DOHH2 (cell line): ENCODE measurements at regions not wholly inside any gene's neighbourhood (a gene's known extent, or its start where the extent isn't known, plus 50 kb on each side); places are given as distances from the start of the nearest gene placed in this dataset.

Experiments
- H3F3A ChIP-seq: fragments of 200-600 bp; sonication (generic), shearing (Covaris generic); 2 replicates; pipeline ENCODE4 v1.6.0; 2016; ENCODE audit warnings: antibody characterized with exemption, mild to moderate bottlenecking; ENCODE audit not compliant: control insufficient read depth, insufficient read depth
- H3K27ac ChIP-seq: fragments of 200-600 bp; sonication (generic); 2 replicates; pipeline ENCODE4 v1.5.1; 2014; ENCODE audit warnings: low read depth, mild to moderate bottlenecking, low read length, moderate library complexity
- H3K27me3 ChIP-seq: fragments of 200-600 bp; sonication (generic); 2 replicates; pipeline ENCODE4 v1.6.1; 2014; ENCODE audit warnings: mild to moderate bottlenecking, low read length, mixed read lengths; ENCODE audit not compliant: control insufficient read depth
- H3K36me3 ChIP-seq: fragments of 200-600 bp; sonication (generic); 2 replicates; pipeline ENCODE4 v1.6.1; 2014; ENCODE audit warnings: mild to moderate bottlenecking, low read length, moderate library complexity, mixed read lengths; ENCODE audit not compliant: control insufficient read depth
- H3K4me1 ChIP-seq: fragments of 200-600 bp; sonication (generic); 2 replicates; pipeline ENCODE4 v1.6.1; 2014; ENCODE audit warnings: mild to moderate bottlenecking, low read length, mixed read lengths; ENCODE audit not compliant: control insufficient read depth
- H3K4me2 ChIP-seq: fragments of 200-600 bp; sonication (generic); 2 replicates; pipeline ENCODE4 v1.6.0; 2014; ENCODE audit warnings: mild to moderate bottlenecking, low read length, moderate library complexity
- H3K4me3 ChIP-seq: fragments of 200-600 bp; sonication (generic); 2 replicates; pipeline ENCODE4 v1.5.1; 2014; ENCODE audit warnings: mild to moderate bottlenecking, low read length, mixed read lengths
- H3K79me2 ChIP-seq: fragments of 200-600 bp; sonication (generic); 2 replicates; pipeline ENCODE4 v1.6.1; 2014; ENCODE audit warnings: mild to moderate bottlenecking, low read length, mixed read lengths; ENCODE audit not compliant: control insufficient read depth
- H3K9me2 ChIP-seq: fragments of 200-600 bp; sonication (generic); replicated peaks from 2 replicates; pipeline ENCODE4 v1.6.1; 2014; ENCODE audit warnings: mild to moderate bottlenecking, low read length, mixed read lengths; ENCODE audit not compliant: control insufficient read depth
- H3K9me3 ChIP-seq: fragments of 200-600 bp; sonication (generic); 2 replicates; pipeline ENCODE4 v1.6.1; 2014; ENCODE audit warnings: antibody characterized with exemption, low read length, mixed read lengths; ENCODE audit not compliant: control insufficient read depth, insufficient read depth
- H4K20me1 ChIP-seq: fragments of 200-600 bp; sonication (generic); 2 replicates; pipeline ENCODE4 v1.6.0; 2014; ENCODE audit warnings: low read depth, mild to moderate bottlenecking, antibody characterized with exemption, low read length, moderate library complexity; ENCODE audit not compliant: control insufficient read depth, insufficient read depth
- CTCF ChIP-seq: fragments of 200-600 bp; sonication (generic); IDR thresholded peaks from one replicate; pipeline ENCODE4 v1.5.1; 2014; ENCODE audit warnings: antibody characterized with exemption, mild to moderate bottlenecking, low read depth, low read length; ENCODE audit not compliant: poor library complexity, severe bottlenecking
- EZH2phosphoT487 ChIP-seq: fragments of 200-600 bp; sonication (generic); IDR thresholded peaks from 2 replicates; pipeline ENCODE4 v1.6.1; 2017; ENCODE audit warnings: borderline replicate concordance, mild to moderate bottlenecking, antibody characterized with exemption, low read length, moderate library complexity, mixed read lengths

- Histone ChIP-seq H3K9me2 (no peaks in the 10 kb centered on the region), H3K36me3 (no peaks in the 10 kb centered on the region)
- no peak for TF ChIP-seq CTCF
- no peak for TF ChIP-seq EZH2phosphoT487
These were observed 511.2 kb downstream of the TCERG1L start for GRCh38 chr10:130800281-130800680.

GRCh38 chr10:130801276-130801675 lies 510.2 kb downstream of the TCERG1L start:
- no peaks in the 10 kb centered on the region for H3K27me3 ChIP-seq
- no peaks in the 10 kb centered on the region for H4K20me1 ChIP-seq
- H3K4me3 ChIP-seq: no peak overlapping the region
- TF ChIP-seq CTCF (no peak), EZH2phosphoT487 (no peak)
- H3F3A ChIP-seq: no peaks in the 10 kb centered on the region
- no peaks in the 10 kb centered on the region for H3K79me2 ChIP-seq
- no peak overlapping the region for H3K4me2 ChIP-seq
- H3K36me3 ChIP-seq: no peaks in the 10 kb centered on the region
- H3K27ac ChIP-seq: no peak overlapping the region
- H3K9me2 ChIP-seq: no peaks in the 10 kb centered on the region
- H3K4me1 ChIP-seq: no peaks in the 10 kb centered on the region
- no peaks in the 10 kb centered on the region for H3K9me3 ChIP-seq

More at GRCh38 chr10:130800281-130800680, 511.2 kb downstream of the TCERG1L start:
- Histone ChIP-seq H3F3A (no peaks in the 10 kb centered on the region), H3K9me3 (no peaks in the 10 kb centered on the region), H3K27ac (no peak overlapping the region), H3K79me2 (no peaks in the 10 kb centered on the region), H4K20me1 (no peaks in the 10 kb centered on the region), H3K4me1 (no peaks in the 10 kb centered on the region), H3K4me3 (no peak overlapping the region), H3K4me2 (no peak overlapping the region), H3K27me3 (no peaks in the 10 kb centered on the region)

- no peak overlapping the region for H3K27ac ChIP-seq
- H3K27me3 ChIP-seq: no peaks in the 10 kb centered on the region
- H3K9me2 ChIP-seq: no peaks in the 10 kb centered on the region
- H3K36me3 ChIP-seq: no peaks in the 10 kb centered on the region
- no peak overlapping the region for H3K4me3 ChIP-seq
- no peaks in the 10 kb centered on the region for H3K79me2 ChIP-seq
- H3F3A ChIP-seq: no peaks in the 10 kb centered on the region
- H3K9me3 ChIP-seq: no peaks in the 10 kb centered on the region
- H3K4me1 ChIP-seq: no peaks in the 10 kb centered on the region
- TF ChIP-seq CTCF: no peak
- TF ChIP-seq EZH2phosphoT487: no peak
- H3K4me2 ChIP-seq: no peak overlapping the region
- H4K20me1 ChIP-seq: no peaks in the 10 kb centered on the region
These were observed 509.7 kb downstream of the TCERG1L start for GRCh38 chr10:130801784-130802183.

GRCh38 chr10:130802301-130802700 lies 509.2 kb downstream of the TCERG1L start:
- Histone ChIP-seq H3K9me3 (no peaks in the 10 kb centered on the region), H3K9me2 (no peaks in the 10 kb centered on the region), H3K79me2 (no peaks in the 10 kb centered on the region), H3K4me2 (no peak overlapping the region), H3F3A (no peaks in the 10 kb centered on the region), H3K36me3 (no peaks in the 10 kb centered on the region), H3K4me1 (no peaks in the 10 kb centered on the region), H4K20me1 (no peaks in the 10 kb centered on the region), H3K4me3 (no peak overlapping the region), H3K27me3 (no peaks in the 10 kb centered on the region), H3K27ac (no peak overlapping the region)
- TF ChIP-seq EZH2phosphoT487: no peak
- no peak for TF ChIP-seq CTCF
